ENCODE measurements at regions not wholly inside any gene's neighbourhood (a gene's known extent, or its start where the extent isn't known, plus 50 kb on each side); places are given as distances from the start of the nearest gene placed in this dataset.

- TF ChIP-seq GLIS3 (CRISPR knock-in tag; IDR thresholded peaks at IDR 0.05) = no peak
- TF ChIP-seq ARNTL (CRISPR knock-in tag; IDR thresholded peaks at IDR 0.05; ENCODE audit: borderline replicate concordance, low read depth) = no peak
These were observed 122.1 kb upstream of the COL5A1 start for GRCh38 chr9:134519375-134520070.

Measured in SK-N-SH treated with all-trans-retinoic acid at 6 μM for 48 hours (cell line).